HG02870 (cell line): ENCODE measurements at regions not wholly inside any gene's neighbourhood (a gene's known extent, or its start where the extent isn't known, plus 50 kb on each side); places are given as distances from the start of the nearest gene placed in this dataset.
"Not testable (repeated sequence)": the region's sequence is repeated elsewhere in the genome, so short reads cannot be mapped to it uniquely, and the experiment has no call there.

Experiments
- ATAC-seq: cut with Tn5 transposase; IDR thresholded peaks from one replicate; pipeline ENCODE4 v1.9.1; 2021; ENCODE audit warnings: mild to moderate bottlenecking, moderate library complexity; ENCODE audit not compliant: unreplicated experiment

DNA sequence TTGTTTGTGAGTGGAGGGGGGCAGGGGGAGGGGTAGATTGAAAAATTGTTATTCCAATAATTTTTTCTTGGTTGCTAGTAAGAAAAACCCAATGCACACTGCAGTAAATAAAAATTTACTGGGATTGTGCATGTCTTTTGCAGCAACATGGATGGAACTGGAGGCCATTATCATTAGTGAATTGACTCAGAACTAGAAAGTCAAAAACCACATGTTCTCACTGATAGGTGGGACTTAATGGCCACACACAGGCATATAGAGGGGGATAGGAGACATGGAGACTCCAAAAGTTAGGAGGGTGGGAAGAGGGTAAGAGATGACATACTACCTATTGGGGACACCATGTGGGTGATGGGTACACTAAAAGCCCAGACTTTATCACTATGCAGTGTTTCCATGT lies 67.2 kb downstream of the BUB3 start:
- ATAC-seq = no peak

DNA sequence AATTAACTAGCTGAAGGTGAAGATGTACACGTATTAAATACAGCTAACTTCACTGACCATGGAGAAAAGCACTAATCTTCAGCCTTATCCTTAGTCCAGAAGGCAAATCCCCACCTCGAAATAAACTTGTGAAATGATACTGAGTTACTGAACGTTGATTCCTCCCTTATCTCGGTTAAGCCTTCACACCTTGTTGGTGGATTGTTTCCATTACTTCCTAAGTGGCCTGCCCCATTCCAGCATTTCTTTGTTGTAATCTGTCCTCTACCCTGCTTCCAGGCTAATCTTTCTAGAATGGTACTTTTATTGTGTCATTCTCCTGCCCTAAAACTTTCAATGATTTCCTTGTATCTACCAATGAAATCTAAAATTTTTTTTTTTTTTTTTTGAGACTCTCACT lies 68.6 kb downstream of the BUB3 start:
- ATAC-seq = no peak

DNA sequence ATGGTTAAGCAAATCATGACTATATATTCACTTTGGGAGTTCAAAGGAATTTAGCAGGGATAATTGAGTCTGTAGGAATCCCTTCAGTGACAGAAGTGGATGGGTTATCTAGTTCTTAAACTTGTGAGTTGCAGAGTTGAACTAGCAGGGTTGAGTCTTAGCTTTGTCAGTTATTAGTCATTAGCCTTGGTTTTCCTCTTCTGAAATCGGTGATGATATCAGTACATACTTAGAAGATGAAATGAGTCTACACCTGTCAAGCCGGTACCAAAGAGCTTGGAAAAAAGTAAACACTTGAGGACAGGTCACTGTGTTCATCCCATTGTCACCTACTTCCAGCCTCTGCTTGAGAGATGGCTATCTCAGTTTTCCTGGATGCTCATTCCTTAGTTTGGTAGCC lies 73.5 kb downstream of the BUB3 start:
- ATAC-seq = no peak

DNA sequence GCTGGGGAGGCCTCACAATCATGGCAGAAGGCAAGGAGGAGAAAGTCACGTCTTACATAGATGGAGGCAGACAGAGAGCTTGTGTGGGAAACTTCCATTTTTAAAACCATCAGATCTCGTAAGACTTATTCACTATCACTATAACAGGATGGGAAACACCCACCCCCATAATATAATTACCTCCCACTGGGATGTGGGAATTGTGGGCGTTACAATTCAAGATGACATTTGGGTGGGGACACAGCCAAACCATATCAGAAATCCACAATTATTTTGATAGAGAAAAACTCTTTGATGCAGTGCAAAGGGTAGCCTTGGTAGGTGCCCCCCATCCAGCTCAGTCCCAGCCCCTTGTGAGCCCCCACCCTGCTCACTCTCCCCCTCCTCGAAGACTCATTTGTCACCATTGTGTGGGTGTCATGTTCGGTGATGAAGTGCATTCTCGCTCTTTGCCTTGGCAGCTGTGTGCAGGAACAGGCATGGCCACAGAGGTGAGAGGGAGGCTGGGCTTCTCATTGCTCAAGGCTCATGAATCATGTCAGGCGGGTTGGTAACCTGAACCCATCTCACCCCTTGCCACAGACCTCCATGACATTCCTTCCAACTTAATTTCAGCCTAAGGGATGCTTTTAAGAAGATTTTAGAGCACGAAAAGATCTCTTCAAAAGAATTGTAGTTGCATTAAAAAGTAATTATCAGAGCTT lies 75.9 kb downstream of the BUB3 start:
- no peak for ATAC-seq

DNA sequence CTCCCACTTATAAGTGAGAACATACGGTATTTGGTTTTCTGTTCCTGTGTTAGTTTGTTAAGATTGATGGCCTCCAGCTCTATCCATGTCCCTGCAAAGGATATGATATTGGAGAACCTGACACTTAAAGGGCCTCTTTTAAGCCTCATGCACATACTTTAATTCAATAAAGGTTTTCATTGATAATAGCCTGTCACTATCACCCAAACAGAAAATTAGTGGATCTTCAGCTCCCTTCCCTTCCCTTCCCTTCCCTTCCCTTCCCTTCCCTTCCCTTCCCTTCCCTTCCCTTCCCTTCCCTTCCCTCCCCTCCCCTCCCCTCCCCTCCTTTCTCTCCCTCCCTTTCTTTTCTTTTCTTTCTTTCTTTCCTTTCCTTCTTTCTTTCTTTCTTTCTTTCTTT lies 78.7 kb downstream of the BUB3 start:
- not testable (repeated sequence) for ATAC-seq

DNA sequence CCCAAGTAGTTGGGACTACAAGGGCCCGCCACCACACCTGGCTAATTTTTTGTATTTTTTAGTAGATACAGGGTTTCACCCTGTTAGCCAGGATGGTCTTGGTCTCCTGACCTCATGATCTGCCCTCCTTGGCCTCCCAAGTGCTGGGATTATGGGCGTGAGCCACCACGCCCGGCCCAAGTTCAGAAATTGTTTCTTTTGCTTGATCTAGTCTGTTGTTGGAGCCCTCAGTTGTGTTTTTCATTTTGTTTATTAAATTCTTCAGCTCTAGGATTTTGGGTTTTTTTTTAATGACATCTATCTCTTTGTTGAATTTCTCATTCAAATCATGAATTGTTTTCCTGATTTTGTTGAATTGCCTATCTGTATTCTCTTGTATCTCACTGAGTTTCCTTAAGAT lies 80.8 kb downstream of the BUB3 start:
- not testable (repeated sequence) for ATAC-seq

DNA sequence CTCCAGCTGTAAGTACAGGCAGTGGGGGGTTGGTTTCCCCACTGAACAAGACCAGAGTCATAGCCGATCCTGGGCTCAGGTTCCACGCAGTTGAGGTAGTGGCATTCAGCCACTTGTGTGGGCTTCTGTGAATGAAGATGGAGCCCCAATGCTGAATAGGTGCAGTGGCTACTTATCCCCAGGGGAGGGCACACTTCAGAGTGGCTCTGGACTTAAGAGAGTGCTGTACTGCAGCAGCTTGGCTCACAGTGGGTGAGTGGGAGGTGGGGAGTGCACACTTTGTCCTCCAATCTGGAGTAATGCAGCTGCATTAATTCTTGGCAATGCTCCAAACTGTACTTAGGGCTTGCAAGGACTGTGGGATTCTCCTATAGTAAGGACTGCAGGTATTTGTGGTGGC lies 81.9 kb downstream of the BUB3 start:
- no peak for ATAC-seq

DNA sequence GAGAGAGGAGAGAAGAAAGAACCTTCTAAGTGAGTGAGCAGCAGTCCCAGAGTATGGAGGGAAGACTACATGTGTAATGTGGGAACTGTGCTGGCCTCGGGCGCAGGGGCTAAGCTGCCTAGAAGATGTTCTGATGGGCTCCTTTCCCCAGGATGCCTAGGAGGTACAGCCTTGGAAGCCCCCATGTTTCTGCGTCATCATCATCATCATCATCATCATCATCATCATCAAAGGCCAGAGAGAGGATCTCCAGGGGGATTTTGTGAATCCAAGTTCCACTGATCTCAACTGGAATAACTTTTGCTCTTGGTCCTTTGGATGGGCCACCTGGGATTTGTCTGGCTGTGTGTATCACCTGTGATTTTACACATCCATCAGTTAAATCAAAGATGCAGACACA lies 86.0 kb downstream of the BUB3 start:
- no peak for ATAC-seq

DNA sequence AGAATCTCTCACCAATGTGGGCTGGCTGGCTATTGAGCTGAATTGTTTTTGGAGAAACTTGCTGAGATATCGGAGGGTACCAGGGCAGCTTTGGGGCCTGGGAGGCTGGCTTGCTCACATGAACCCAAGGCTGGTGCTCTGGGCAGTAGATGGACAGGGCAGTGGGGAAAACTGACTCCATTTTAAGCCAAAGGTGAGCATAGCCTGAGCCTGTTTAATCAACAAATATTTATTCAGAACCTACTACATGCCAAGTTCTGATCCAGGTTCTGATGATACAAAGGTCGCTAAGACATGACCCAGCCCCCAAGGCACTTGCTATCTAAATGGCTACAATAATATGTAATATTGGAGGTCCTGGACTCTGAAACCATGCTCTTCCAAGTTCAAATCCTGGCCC lies 86.6 kb downstream of the BUB3 start:
- no peak for ATAC-seq

DNA sequence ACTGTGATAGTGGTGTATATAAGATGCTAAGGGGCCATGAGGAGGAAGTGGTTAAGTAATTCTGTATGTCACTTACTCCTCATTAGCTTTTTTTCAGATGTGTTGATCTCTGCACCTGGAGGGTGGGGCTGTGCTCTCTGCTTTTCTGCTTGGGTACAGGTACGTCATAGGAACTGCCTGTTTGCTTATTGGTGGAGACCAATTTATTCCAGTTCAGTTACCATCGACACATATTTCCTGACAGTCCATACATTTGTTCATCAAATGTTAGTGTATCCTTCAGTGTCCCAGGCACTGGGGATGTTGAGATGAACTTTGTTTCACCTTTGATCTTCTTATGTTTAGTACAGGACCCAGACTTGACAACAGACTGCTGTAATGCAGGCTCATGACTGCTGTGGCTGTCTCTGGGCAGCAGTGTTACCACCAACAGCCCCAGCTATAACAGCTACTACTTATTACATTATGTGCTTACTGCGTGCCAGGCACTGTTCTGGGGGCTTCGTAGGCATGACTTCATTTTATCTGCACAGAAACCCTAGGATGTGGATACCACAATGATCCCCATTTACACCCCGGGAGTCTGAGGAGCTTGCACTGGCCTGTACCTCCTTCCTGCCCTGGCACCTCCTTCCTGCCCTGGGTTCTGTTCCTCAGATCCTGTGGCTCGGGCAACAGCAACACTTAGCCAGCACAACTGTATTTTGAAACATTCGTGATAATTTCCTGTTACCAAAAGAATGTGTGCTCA lies 87.4 kb downstream of the BUB3 start:
- peak; percentile 87 for ATAC-seq

DNA sequence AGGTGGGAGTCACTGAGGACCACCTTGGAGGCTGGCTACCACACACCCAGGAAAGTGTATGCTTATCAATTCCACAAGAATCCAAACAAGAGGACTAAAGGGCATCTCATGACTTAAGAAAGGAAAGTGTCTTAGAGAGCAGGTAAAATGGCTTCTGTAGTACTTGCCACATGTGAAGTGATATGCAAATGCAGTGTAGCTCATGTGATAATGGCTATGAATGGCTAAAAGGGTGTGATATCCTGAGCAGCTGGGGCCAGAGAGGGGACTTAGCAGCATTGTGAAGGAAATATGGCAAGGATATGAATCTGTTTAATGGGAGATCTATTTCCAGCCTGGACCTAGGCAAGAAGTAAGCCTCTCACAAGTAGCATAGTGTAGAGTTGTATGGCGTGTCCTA lies 90.5 kb downstream of the BUB3 start:
- no peak for ATAC-seq

DNA sequence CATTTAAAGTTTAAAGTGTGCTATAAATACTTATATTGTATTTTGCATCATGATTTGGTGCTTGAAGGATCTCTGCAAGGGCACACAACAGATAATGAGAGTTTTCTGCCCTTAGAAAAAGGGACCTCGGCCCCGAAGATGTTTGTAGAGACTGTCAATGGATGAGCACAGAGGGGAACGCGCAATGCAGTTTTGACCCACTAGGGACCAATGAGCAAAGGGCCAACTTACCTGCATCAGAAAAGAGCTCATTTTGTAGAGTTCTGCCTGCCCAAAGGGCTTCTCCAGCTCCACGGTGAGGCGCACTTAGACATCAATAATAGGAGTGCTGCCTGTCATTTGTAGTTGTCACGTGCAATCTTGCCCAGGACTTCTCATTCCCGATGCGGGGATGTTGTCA lies 91.1 kb downstream of the BUB3 start:
- ATAC-seq = no peak

DNA sequence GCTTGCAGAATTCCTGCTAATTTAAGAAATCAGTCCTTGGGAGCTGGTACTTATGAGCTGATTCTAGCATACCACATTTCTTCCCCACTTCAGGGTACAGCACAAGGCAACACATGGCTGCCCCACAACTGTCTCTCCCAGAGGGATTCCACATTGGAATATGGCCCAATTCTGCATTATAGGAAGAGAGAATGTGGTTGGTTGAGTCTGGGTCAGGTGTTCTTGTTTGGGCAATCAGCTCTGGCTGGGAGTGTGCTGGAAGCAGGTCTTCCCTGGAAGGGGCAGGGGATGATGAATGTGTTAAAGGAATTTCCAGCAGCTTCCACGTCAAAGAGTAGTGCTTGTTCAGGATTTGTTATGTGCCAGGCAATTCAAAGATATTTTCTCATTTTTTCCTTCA lies 95.7 kb downstream of the BUB3 start:
- ATAC-seq = no peak

DNA sequence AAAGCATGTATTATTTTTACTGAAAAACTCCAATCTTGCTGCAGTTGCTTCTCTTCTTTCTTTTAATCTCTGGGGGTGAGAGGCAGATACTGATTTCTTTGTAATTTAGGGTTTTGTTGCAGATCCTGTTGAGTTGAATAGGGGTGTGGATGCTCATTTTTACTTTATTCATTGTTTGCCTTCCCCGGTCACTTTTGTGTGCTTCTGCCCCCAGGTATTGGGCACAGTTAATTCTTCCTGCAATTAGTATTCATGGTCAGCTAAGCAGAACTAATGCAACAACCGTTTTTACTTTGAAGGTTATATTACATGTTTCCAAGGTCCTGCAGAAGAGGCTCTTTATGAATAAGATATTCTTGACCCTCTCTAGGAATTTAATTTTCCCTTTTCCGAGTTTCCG lies 96.4 kb downstream of the BUB3 start:
- no peak for ATAC-seq

DNA sequence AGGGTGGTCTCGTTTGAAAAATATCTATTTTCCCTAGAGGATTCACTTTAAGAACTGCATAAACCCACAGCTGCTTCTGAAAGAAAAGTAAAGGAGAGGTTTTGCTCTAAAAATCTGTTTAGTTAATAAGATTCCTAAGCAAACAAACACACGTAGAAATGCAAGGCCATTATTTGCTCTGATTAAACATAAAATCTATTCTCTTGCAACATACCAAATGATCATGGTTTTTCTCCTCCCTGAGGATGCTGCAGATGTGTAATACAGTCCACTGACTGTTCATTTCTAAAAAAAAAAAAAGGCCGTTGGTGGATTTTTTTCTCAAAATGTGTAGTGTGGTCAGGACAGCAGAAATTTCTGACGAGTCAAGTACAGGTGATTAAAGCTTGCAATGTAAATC lies 98.6 kb downstream of the BUB3 start:
- ATAC-seq = no peak

DNA sequence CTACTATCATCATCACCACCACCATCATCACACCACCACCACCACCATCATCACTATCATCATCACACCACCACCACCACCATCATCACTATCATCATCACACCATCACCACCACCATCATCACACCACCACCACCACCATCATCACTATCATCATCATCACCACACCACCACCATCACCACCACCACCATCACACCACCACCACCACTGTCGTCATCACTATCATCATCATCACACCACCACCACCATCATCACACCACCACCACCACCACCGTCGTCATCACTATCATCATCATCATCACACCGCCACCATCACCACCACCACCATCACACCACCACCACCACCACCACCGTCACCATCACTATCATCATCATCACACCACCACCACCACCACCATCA lies 100.1 kb downstream of the BUB3 start:
- ATAC-seq = not testable (repeated sequence)

DNA sequence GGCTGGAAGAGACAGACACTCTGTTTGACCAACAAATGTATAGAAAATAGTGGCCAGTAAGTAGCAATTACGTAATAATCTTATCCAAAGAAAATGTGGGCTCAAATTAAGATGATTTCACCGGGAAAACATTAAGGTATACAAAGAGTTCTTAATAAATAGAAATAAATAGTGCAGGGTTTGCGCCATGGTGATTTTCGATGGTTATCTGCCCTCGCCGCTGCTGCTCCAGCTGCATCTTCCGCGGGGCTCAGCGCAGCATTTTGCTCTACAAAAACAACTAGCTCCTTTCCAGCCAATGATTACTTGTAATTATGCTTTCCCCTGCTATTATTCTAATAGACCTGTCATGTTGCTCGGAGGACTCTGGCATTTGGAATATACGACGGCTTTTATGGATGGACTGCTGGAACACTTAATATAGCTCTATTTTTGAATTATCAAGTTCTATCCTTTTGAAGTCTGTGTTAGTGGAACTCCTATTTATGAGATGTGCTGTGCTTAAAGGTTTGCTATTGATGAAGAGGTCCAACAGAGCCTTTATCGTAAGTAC lies 103.8 kb downstream of the BUB3 start:
- no peak for ATAC-seq

DNA sequence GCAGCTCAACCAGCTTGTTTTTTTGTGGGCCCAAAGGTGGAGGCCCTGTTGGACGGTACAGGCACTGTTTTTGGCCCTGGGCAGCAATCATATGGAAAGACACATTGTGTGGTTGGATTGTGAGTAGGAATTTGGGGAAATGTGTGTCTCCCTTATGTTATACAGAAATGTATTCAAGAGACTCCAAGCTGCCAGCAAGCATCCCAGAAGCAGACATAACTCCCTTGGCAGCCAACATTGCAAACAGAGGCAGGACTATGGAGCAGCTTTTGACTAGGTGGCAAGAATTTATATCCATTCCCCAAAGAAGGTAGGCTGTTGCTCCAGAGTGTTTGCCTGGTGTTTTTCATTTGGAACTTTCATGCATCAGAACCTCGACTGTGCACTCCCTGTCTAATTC lies 104.9 kb downstream of the BUB3 start:
- ATAC-seq = no peak

DNA sequence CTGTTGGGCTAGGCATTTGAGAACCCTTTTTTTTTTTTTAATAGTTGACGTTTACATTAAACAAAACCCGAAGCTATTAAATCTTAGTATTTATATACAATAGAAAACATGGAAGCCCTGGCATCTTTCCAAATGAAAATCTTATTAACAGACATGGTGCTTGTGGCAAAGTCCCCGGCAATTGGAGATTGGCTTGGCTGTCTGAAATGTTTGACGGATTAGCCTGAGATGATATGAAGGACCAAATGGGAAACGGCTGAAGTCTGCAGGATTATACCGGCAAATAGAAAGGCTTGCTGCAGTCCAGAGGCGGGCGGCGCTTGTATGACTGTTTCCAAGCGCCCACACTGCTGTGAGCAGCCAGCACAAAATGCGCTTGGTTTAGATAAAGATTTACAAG lies 105.6 kb downstream of the BUB3 start:
- ATAC-seq = no peak

DNA sequence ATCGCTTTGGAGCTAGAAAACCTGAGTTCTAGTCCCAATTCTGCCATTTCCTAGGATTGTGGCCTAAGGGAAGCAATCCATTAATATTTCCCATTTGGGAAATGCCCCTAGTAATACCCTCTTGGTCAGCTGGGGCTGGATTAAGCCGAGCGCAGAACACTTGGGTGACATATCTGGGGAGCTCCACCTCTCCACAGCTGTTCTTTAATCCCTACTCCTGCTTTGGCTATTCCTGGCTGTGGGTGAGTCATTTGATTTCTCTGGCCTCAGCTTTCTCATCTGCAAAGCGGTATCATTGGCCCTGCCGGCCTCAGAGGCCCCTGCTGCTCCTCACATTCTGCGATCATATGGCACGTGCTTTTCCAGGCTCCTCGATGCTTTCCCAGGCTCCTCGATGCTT lies 108.3 kb downstream of the BUB3 start:
- ATAC-seq = no peak

DNA sequence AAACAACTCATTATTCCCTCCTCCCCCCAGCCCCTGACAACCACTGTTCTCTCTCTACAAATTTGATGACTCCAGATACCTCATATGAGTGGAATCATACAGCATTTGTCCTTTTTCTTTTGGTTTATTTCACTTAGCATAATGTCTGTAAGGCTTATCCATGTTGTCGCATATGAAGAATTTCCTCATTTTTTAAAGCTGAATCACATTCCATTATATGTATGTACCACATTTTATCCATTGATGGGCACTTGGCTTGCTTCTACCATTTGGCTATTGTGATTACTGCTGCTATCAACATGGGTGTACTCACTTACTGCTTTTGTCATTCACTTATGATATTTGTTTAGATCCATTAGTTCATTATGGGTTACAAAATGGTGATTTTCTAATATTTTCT lies 112.8 kb downstream of the BUB3 start:
- no peak for ATAC-seq

DNA sequence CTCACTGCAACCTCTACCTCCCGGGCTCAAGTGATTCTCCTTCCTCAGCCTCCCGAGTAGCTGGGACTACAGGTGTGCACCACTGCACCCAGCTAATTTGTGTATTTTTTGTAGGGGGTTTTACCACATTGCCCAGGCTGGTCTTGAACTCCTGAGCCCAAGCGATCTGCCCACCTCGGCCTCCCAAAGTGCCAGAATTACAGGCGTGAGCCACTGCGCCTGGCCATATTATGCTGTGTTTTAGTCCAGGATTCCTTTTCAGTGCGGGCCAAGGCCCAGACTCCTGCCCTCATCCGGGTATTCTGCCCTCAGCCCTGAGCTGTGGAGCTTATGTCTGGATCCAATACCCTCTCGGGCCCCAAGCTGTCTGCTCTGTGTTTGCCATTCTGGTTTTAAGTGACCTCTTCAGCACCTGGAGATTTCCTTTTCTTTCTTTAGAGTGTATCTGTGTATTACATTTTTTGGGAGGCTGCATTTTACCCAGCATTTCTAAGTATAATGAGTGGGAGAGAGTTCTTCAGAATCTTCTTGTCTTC lies 114.9 kb downstream of the BUB3 start:
- ATAC-seq = no peak
